ENCODE measurements at regions not wholly inside any gene's neighbourhood (a gene's known extent, or its start where the extent isn't known, plus 50 kb on each side); places are given as distances from the start of the nearest gene placed in this dataset.

GRCh38 chr2:204494681-204495080 is 50.6 kb upstream of the PARD3B start:
- no peak for FAIRE-seq
- no TSS peak for BruUV-seq (replicated peaks)
- no peak for DNase-seq (ENCODE audit: low spot score)
- TF ChIP-seq DNMT1 (CRISPR knock-in tag; IDR thresholded peaks at IDR 0.05) (no peak), FIP1L1 (IDR thresholded peaks at IDR 0.05; ENCODE audit: borderline replicate concordance, insufficient read depth, low read depth, low read length) (no peak), CEBPB (IDR thresholded peaks at IDR 0.05; ENCODE audit: borderline replicate concordance, low read depth, low read length) (no peak), ZBTB1 (CRISPR knock-in tag; IDR thresholded peaks at IDR 0.05; ENCODE audit: borderline replicate concordance) (no peak), PHF21A (CRISPR knock-in tag; IDR thresholded peaks at IDR 0.05) (no peak), ZNF766 (CRISPR knock-in tag; IDR thresholded peaks at IDR 0.05; ENCODE audit: borderline replicate concordance) (no peak), ZNF24 (IDR thresholded peaks at IDR 0.05) (no peak), ARID3A (IDR thresholded peaks at IDR 0.05; ENCODE audit: low read depth, low read length) (no peak), ZNF331 (CRISPR knock-in tag; IDR thresholded peaks at IDR 0.05) (no peak), GRHL1 (CRISPR knock-in tag; conservative IDR thresholded peaks at IDR 0.05) (no peak), STAG1 (CRISPR knock-in tag; IDR thresholded peaks at IDR 0.05) (no peak), GZF1 (CRISPR knock-in tag; IDR thresholded peaks at IDR 0.05) (no peak), TCF12 (IDR thresholded peaks at IDR 0.05) (no peak), TCF12 (CRISPR knock-in tag; IDR thresholded peaks at IDR 0.05) (no peak)
- CTCF ChIA-PET (ENCODE audit: low intra/inter-chr PET ratio, low total read pairs), result no interaction called here
- H2AFZ ChIP-seq (ENCODE audit: low read length), result no peak overlapping the region
- H3K4me3 ChIP-seq (replicated peaks in 1 of 3; ENCODE audit: insufficient read depth in 1 of 3, low read depth in 2 of 3, low read length in 3 of 3), result no peak overlapping the region
- WGBS (ENCODE audit: low lambda C conversion rate), result 30% methylated on average over 3 of the region's 3 CpGs
- intact Hi-C loops (cut with micrococcal nuclease; ENCODE audit: unreplicated experiment), result no loop called here
- in situ Hi-C loops (cut with HindIII; ENCODE audit: extremely low pct_ligation_motif_present, low pct_unique_long_range_greater_than_20kb), result no loop called here
- H4K20me1 ChIP-seq (ENCODE audit: insufficient read depth, low read length), result no peaks in the 10 kb centered on the region
- no peaks in the 10 kb centered on the region for H3K4me1 ChIP-seq (ENCODE audit: insufficient read depth, low read length)
- no peaks in the 10 kb centered on the region for H3K27me3 ChIP-seq (ENCODE audit: control insufficient read depth in 1 of 2, insufficient read depth in 2 of 2, low read length in 2 of 2)
- ATAC-seq, result no peak
- H3K79me2 ChIP-seq (ENCODE audit: insufficient read depth, low read length), result no peaks in the 10 kb centered on the region
- H3K4me2 ChIP-seq (ENCODE audit: low read depth, low read length), result no peak overlapping the region
- no peaks in the 10 kb centered on the region for H3K36me3 ChIP-seq (replicated peaks in 1 of 2; ENCODE audit: control insufficient read depth in 1 of 2, insufficient read depth in 2 of 2, low read length in 2 of 2)
- no peaks in the 10 kb centered on the region for H3K9me3 ChIP-seq (ENCODE audit: low read length)
- H3K9ac ChIP-seq (ENCODE audit: insufficient read depth, low read depth, low read length), result no peak overlapping the region
- H3K27ac ChIP-seq (ENCODE audit: extremely low read length, insufficient read depth, low read length), result no peak overlapping the region
- POLR2A ChIA-PET, result no interaction called here
